C4-2B (cell line): ENCODE measurements at regions not wholly inside any gene's neighbourhood (a gene's known extent, or its start where the extent isn't known, plus 50 kb on each side); places are given as distances from the start of the nearest gene placed in this dataset.

Experiments
- H3K27ac ChIP-seq: fragments of 450-650 bp; 2 replicates; pipeline ENCODE4 v1.5.1; 2017
- ZFX ChIP-seq: fragments of 450-650 bp; IDR thresholded peaks from 2 replicates; pipeline ENCODE4 v1.6.1; 2017
- TF ChIP-seq, protein P1 (sequence below): fragments of 450-650 bp; conservative IDR thresholded peaks from 2 replicates; pipeline ENCODE4 v1.5.1; 2017; ENCODE audit warnings: mild to moderate bottlenecking

DNA sequence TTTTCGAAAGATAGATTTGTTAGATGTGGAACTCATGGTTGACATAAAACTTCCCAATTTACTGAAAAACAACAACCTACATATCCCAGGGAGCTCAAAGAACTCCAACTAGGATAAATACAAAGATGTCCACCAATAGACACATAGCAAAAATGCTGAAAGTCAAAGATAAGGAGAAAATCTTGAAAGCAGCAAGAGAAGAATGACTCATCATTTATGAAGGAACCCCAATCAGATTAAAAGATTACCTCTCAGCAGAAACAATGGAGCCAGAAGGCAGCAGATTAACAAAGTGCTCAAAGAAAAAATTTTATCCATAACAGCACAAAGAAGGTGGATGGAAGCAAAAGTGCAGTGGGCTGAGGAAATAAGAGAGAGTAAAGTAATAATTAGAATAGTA is 908.6 kb downstream of the SORCS3 start:
- no peak overlapping the region for H3K27ac ChIP-seq
- TF ChIP-seq, protein P1, sequence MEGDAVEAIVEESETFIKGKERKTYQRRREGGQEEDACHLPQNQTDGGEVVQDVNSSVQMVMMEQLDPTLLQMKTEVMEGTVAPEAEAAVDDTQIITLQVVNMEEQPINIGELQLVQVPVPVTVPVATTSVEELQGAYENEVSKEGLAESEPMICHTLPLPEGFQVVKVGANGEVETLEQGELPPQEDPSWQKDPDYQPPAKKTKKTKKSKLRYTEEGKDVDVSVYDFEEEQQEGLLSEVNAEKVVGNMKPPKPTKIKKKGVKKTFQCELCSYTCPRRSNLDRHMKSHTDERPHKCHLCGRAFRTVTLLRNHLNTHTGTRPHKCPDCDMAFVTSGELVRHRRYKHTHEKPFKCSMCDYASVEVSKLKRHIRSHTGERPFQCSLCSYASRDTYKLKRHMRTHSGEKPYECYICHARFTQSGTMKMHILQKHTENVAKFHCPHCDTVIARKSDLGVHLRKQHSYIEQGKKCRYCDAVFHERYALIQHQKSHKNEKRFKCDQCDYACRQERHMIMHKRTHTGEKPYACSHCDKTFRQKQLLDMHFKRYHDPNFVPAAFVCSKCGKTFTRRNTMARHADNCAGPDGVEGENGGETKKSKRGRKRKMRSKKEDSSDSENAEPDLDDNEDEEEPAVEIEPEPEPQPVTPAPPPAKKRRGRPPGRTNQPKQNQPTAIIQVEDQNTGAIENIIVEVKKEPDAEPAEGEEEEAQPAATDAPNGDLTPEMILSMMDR = no peak
- TF ChIP-seq ZFX = no peak

DNA sequence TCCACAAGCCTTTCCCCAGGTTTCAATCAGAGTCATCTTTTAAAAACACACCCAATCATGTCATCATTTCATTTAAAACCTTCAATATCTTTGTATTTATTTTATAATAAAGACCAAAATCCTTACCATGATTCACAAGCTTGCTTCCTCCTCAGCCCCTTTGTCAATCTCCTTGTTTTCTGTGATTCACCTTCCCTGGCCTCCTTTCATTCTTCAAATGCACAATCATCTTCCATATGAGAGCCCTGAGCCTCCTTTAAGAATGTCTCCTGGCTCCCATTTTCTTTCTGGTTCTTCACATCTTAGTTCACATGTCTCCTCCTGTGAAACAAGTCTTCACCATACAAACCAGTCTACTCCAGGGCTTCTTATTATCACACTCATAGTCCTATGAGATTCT is 904.0 kb downstream of the SORCS3 start:
- TF ChIP-seq, protein P1 = no peak
- no peak for TF ChIP-seq ZFX
- no peak overlapping the region for H3K27ac ChIP-seq

DNA sequence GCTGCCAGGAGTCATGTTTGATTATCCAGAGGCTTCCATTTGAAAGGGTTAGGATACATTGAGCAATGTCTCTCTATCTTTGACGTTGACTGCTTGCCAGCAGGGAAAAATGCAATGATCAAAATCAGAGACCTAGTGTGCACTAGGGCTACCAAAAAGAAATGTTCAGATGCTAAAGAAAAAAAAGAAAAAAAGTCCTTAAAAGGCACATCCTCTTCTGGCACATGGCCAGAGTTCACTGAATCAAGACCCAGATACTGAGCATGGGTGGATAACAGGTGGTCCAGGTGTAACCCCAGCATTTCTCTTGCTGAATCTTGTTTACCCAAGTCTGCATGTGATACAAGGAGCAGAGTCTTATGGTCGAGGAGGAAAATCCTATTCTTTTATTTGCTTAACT is 899.3 kb downstream of the SORCS3 start:
- no peak overlapping the region for H3K27ac ChIP-seq
- TF ChIP-seq ZFX = no peak
- TF ChIP-seq, protein P1 = no peak

DNA sequence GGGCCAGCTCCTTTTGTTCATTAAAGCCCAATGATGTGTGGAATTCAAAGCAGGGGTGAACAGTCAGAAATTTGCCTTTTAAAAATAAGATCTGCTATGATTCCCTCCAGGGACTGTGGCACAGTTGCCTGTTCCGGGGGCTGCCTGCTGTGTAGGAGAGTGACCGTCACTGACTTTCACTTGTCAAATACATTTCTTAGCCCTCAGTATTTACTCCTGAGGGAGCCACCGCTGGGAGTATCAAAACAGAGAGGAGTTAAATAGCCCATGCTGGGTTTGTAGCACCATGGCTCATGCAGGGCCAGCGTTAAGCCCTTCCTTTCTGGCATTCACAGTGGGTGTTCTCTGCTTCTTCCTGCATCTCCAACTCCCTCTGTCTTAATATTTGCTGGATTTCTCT is 897.8 kb downstream of the SORCS3 start:
- H3K27ac ChIP-seq = no peak overlapping the region
- no peak for TF ChIP-seq ZFX
- TF ChIP-seq, protein P1 = no peak

DNA sequence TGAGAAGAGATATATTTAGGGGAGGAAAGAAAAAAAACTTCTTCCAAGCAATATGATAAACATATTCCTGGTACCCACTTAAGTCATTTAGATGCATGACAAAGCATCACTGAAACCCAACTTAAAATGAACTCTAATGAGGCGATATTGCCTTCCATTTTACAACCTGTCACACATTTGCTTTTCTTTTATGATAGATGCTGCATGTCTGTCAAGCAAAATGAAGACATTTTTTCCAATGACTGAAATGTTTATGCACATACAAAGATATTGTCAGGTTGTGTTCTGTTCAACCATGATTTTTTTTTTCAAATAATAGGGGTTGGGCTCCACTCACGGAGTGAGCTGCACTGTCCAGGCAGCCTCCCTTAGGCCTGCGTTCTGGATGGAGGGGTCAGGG is 894.4 kb downstream of the SORCS3 start:
- no peak for TF ChIP-seq ZFX
- TF ChIP-seq, protein P1 = no peak
- H3K27ac ChIP-seq = no peak overlapping the region

DNA sequence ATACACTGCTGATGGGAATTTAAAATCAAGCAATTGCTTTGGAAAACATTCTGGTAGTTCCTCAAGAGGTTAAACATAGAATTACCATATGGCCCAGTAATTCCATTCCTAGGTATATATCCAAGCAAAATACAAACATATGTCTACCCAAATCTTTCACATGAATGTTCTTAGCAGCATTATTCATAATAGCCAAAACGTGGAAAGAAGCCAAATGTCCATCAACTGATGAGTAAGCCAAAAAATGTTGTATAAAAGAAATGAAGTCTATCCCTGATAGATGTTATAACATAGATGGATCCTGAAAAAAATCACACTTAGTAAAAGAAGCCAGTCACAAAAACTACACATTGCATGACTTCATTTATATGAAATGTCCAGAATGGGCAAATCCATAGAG is 893.0 kb downstream of the SORCS3 start:
- TF ChIP-seq, protein P1 = no peak
- no peak for TF ChIP-seq ZFX
- no peak overlapping the region for H3K27ac ChIP-seq

DNA sequence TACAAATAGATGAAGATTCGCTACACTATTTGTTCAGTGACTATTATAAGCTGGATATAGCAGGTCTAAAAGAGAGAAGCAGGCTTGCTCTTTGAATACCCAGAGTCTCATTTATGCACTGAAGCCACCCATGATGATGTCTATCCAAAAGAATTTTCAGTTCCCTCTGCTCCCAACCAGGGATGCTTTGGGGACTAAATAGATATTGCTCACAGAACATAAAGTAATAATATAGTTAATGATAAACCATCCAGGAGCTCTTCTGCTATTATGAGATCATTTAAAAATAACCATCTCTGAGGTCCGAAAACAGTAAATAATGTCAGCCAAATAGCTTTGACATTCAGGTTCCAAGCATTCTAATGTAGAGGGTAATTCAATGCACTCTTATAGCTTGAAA is 875.4 kb downstream of the SORCS3 start:
- no peak for TF ChIP-seq ZFX
- TF ChIP-seq, protein P1 = no peak
- H3K27ac ChIP-seq = no peak overlapping the region

DNA sequence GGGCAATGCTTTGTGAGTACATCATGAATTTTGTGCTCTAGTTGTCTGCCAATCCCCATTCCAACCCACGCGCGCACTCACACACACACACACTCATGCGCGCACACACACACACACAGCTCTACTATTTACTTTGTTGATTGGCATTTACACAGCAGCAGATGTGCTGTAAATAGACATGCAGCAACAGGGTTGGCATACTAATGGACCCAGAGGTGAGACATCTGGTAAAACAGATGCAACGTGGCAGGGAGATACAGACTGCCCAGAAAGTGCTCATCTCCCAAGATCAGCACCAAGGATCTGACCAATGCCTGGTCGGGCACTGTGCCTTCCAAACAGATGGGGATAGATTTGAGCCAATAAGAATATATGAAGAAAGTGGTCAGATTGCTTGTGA is 873.0 kb downstream of the SORCS3 start:
- no peak overlapping the region for H3K27ac ChIP-seq
- TF ChIP-seq ZFX = no peak
- TF ChIP-seq, protein P1 = no peak
